ENCODE measurements at regions not wholly inside any gene's neighbourhood (a gene's known extent, or its start where the extent isn't known, plus 50 kb on each side); places are given as distances from the start of the nearest gene placed in this dataset.

- ChIA-PET POLR2A (no interaction called here), CTCF (no interaction called here)
Observed at GRCh38 chr17:5635949-5636348, 51.6 kb upstream of the NLRP1 start.

- POLR2A ChIA-PET: no interaction called here
- CTCF ChIA-PET: no interaction called here
Observed at GRCh38 chr17:5638596-5638995, 54.3 kb upstream of the NLRP1 start.

GRCh38 chr17:5640726-5641125 is 56.4 kb upstream of the NLRP1 start:
- ChIA-PET POLR2A (no interaction called here), CTCF (no interaction called here)

GRCh38 chr17:5642752-5643151 is 58.4 kb upstream of the NLRP1 start:
- CTCF ChIA-PET: no interaction called here
- POLR2A ChIA-PET: no interaction called here

- ChIA-PET POLR2A (no interaction called here), CTCF (no interaction called here)
Observed at GRCh38 chr17:5644065-5644464, 59.8 kb upstream of the NLRP1 start.

- CTCF ChIA-PET: no interaction called here
- POLR2A ChIA-PET: no interaction called here
Observed at GRCh38 chr17:5651348-5651747, 67.0 kb upstream of the NLRP1 start.

- CTCF ChIA-PET: no interaction called here
Observed at GRCh38 chr17:5661491-5662125, 77.3 kb upstream of the NLRP1 start.

GRCh38 chr17:5662409-5663085 is 78.2 kb upstream of the NLRP1 start:
- POLR2A ChIA-PET: no interaction called here

More at GRCh38 chr17:5661491-5662125, 77.3 kb upstream of the NLRP1 start:
- POLR2A ChIA-PET: no interaction called here

GRCh38 chr17:5665164-5665563 is 80.9 kb upstream of the NLRP1 start:
- ChIA-PET CTCF (no interaction called here), POLR2A (no interaction called here)

More at GRCh38 chr17:5662409-5663085, 78.2 kb upstream of the NLRP1 start:
- CTCF ChIA-PET: no interaction called here

GRCh38 chr17:5667871-5668270 is 83.6 kb upstream of the NLRP1 start:
- ChIA-PET POLR2A (no interaction called here), CTCF (no interaction called here)

- POLR2A ChIA-PET: no interaction called here
- CTCF ChIA-PET: no interaction called here
Observed at GRCh38 chr17:5668557-5669138, 84.3 kb upstream of the NLRP1 start.

- POLR2A ChIA-PET: no interaction called here
- CTCF ChIA-PET: no interaction called here
Observed at GRCh38 chr17:5669191-5669590, 84.9 kb upstream of the NLRP1 start.

GRCh38 chr17:5672141-5672540 is 87.8 kb upstream of the NLRP1 start:
- ChIA-PET POLR2A (no interaction called here), CTCF (no interaction called here)

GRCh38 chr17:5672815-5673430 is 88.6 kb upstream of the NLRP1 start:
- CTCF ChIA-PET: no interaction called here
- POLR2A ChIA-PET: no interaction called here

- ChIA-PET CTCF (no interaction called here), POLR2A (no interaction called here)
Observed at GRCh38 chr17:5675625-5676421, 91.5 kb upstream of the NLRP1 start.

- POLR2A ChIA-PET: interaction anchor here (0.7 kb wide), 1 partner anchor 53 kb away, joined by 3 read pairs; no protein-coding TSS in a partner anchor
- CTCF ChIA-PET: no interaction called here
Observed at GRCh38 chr17:5677620-5678019, 93.3 kb upstream of the NLRP1 start.

GRCh38 chr17:5678171-5678570 is 93.9 kb upstream of the NLRP1 start:
- CTCF ChIA-PET: no interaction called here
- POLR2A ChIA-PET: no interaction called here

GRCh38 chr17:5680766-5681165 is 96.5 kb upstream of the NLRP1 start:
- CTCF ChIA-PET: no interaction called here

GRCh38 chr17:5683241-5683640 is 98.9 kb upstream of the NLRP1 start:
- CTCF ChIA-PET: interaction anchor here (0.6 to 0.7 kb wide), 2 partner anchors 91 to 444 kb away, joined by 3 to 9 read pairs; no protein-coding TSS in a partner anchor

More at GRCh38 chr17:5680766-5681165, 96.5 kb upstream of the NLRP1 start:
- POLR2A ChIA-PET: no interaction called here

GRCh38 chr17:5686074-5686635 is 101.8 kb upstream of the NLRP1 start:
- CTCF ChIA-PET: no interaction called here
- POLR2A ChIA-PET: no interaction called here

More at GRCh38 chr17:5683241-5683640, 98.9 kb upstream of the NLRP1 start:
- POLR2A ChIA-PET: no interaction called here
